ENCODE measurements at regions not wholly inside any gene's neighbourhood (a gene's known extent, or its start where the extent isn't known, plus 50 kb on each side); places are given as distances from the start of the nearest gene placed in this dataset.

DNA sequence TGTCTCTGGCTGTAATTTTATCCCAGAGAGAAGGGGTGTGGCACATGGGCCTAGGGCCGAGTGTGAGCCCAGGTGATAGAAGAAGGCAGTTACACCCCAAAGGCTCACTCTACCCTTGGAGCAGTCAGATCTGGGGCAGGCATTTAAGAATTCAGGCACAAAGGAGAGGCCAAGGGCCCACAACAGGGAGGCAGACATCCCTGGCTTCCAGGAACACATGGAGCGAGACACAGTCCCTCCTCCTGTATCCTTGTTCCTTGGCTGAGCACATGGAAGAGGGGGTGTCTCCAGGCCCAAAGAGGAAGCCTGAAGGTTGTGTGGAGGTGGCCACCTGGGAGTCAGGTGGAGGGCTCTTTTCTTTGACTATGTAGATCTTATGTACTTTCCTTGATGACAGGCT, 286.2 kb downstream of the RPS24 start:
- DNase-seq (ENCODE audit: low spot score), result no peak

DNA sequence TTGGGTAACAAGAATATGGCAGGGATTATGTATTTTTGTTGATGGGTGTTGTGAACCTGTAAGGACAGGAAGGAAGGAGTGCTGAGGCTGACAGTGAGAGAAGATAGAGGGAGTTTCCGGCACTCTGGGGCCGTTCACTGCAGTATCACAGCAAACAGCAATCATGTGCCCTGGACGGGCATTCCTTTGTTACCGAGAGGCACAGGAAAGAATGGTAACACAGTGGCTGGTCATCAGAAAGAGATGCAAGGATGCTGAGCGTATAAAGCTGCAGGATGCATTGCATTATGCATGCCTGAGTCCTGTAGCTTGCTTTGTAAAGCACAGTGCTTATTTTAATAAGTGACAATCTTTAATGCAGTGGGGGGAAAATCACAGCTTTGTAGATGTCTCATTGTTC, 286.8 kb downstream of the RPS24 start:
- DNase-seq (ENCODE audit: low spot score), result no peak

DNA sequence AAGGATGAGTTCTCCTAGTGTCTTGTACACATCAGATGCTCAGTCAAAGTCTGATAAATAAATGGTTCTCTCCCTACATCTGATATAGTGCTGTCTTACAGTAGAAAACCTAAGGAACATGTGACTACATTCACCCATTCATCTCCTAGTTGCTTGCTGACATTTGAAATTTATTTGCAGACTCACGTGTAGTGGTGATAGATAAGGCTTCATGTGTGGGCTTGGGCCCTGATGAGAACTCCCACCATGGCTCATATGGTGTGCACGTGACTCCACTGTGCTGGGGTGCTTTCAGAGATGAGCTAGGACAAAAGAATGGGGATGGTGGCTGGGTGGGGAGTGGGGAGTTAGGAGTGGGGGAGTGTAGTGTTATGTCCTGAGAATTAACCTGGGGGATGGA, 287.3 kb downstream of the RPS24 start:
- DNase-seq (ENCODE audit: low spot score), result no peak

DNA sequence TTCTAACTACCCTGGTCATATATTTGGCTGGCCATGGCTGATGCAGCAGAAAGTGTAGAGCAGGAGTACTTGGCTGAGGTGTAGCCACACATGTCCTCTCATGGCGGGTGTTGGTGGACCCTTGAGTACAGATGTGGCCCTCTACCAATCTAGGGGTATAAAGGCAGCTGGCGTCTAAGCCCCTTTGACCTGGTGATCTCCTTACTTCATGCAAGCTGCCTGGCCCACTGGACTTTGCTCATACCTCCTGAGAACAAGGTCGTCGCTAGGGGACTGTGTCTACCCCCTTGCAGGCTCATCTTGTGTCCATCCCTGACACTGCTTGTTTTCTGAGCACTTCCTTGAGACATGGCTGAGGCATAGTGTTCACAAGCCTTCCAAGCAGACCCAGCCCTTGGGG, 287.8 kb downstream of the RPS24 start:
- DNase-seq (ENCODE audit: low spot score), result no peak

DNA sequence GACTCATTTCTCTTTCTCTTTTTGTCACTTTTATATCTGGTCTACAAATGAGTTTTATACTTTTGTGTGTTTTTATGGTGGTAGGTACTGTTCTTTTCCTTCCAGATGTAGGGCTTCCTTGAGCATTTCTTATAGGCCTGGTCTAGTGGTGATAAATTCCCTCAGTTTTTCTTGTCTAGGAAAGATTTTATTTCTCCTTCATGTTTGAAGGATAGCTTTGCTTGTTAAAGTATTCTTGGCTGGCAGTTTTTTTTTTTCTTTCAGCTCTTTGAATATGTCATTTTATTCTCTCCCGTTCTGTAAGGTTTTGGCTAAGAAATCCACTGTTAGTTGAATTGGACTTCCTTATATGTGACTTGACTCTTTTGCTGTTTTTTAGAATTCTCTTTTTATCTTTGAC, 292.7 kb downstream of the RPS24 start:
- no peak for DNase-seq (ENCODE audit: low spot score)

DNA sequence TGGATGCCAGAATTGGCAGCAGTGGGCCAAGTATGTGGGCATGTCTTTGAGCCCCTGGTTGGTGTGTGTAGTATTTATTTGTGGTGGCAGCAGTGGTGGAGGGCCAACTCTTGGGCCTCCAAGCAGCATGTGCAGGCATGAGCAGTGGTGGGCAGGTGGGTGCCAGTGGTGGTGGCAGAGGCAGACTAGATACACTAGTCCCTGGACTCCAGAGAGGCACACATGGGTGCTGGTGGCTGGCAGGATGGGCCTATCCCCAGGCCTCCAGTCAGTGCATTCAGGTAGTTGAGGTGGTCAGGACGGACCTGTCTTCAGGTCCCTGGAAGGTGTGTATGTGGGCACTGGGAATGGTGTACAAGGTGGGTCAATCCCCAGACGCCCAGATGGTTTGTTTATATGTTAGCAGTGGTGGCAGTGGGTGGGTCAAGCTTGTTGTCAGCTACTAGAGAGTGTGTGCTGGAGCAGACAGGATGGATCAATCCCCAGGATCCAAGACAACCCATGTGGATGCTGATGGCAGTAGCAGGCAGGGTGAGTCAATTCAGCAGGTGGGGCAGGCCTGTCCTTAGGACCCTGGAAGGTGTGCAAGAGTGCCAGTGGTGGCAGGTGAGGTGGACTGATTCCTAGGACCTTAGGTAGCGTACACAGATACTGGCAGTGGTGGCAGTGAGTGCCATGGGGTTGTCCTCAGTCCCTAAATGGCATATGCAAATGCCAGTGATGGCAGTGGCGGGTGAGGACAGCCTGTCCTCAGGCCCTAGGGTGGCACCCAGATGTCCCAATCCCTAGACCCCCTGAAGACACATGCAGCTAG, 294.3 kb downstream of the RPS24 start:
- DNase-seq (ENCODE audit: low spot score), result no peak

DNA sequence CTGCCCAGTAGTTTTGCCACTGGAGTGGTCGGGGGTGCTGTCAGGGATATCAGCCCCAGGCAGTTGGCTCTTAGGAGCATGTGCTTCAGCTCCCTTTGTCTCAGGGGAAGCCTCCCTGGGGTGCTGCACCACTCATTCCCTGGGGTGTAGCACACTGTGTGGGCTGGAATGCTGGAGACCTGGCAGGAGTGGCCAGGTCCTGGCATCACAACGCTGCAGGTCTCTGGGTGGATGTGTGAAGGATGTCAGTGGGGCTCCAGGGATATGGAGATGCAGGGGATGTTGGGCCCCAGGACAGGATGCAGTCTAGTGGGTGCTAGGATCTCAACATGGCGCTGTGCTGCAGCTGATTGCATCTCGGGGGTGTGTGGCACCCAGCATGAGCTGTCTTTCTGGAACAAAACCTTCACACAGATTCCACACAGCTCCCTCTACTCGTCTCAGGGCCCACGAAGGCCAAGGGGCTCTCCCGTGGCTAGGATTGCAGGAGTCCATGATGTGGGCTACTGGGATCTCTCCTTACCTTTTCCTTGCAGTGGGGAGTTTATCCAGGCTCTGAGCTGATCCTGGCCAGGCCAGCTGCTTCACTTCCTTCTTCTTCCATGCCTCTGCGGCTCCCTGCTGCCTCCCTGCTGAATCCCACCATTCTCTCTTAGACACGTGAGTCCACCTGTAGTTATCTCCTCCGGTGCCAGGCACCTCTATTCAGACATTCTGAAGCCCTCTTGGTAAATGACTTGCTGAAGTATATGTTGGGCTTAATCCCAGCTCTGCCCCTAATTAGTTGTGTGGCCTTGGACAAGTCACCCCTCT, 295.1 kb downstream of the RPS24 start:
- no peak for DNase-seq (ENCODE audit: low spot score)

DNA sequence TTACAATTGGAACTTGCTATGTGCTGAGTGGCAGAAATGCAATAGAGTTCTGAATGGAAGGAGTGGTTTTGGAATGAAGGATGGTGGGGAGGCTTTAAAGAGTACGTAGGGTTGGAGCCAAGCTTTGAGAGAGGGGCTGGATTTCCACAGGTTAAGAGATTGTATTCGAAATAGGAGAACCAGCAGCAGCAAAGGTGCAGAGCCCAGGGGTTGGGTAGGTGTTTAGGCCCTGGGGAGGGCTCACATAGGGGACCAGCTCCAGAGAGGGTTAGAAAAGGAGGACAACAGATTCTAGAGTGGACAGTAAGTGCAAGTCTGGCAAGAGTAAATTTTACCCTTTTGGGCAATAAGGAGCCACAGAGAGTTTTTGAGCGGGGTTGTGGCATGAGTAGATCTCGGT, 297.2 kb downstream of the RPS24 start:
- DNase-seq (ENCODE audit: low spot score), result no peak

DNA sequence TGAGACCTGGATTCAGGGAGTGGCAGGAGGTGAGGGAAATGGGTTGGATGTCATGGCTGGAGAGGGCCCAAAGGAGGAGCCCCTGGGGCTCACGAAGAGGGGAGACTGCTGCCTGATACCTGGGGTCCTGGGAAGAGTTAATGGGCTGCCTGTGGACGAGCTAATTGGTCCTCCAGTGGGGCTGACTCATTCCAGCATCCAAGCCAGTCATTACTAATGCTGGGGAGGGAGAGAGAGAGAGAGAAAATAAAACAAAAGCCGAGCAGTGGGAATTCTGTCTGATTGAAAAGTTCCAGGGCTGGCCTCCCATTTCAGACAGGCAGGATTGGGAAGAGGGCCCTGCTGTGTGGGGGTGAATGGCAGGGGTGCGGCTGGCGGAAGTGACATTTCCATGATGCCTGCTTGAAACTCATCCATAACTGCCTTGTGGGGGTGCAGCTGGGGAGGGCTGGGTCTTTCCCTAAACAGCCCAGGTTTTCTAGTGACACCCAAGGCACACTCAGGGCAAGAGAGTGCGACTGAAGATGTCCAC, 297.8 kb downstream of the RPS24 start:
- no peak for DNase-seq (ENCODE audit: low spot score)

DNA sequence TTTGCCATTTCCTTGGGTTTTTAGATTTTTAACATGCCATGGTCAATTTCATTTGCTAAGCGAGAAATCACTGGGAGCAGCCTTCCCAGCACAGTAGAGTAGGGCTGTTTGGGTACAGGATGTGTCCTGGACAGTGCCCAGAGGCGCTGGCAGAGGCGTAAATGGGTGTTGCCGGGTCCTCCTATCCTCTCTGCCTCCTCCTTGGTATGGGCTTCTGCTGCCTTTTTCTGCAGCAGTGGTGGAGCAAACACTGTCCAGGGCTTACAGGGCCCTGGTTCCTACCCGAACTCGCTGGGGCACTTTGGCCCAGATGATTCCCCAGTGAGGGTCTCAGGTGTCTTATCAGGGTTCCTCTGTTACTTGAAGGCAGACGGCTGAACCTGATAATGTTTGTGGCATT, 298.3 kb downstream of the RPS24 start:
- DNase-seq (ENCODE audit: low spot score), result no peak

DNA sequence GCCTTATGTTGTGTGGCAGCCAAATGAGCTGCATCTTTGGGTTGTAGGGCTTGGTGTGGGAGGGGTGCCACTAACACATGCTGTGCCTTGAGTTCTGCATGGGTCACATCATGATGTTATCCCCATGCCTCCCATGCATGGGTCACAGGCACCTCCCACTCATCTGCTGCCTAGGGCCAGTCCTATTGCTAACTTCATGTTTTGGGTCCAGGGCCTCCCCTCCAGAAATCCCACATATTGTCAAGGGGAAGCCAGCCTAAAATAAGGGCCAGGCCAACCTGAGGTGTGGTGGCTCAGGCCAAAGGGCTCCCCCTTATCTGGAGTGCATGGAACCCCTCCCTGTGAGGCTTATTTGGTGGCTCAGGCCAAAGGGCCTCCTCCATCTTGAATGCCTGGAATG, 299.0 kb downstream of the RPS24 start:
- no peak for DNase-seq (ENCODE audit: low spot score)

DNA sequence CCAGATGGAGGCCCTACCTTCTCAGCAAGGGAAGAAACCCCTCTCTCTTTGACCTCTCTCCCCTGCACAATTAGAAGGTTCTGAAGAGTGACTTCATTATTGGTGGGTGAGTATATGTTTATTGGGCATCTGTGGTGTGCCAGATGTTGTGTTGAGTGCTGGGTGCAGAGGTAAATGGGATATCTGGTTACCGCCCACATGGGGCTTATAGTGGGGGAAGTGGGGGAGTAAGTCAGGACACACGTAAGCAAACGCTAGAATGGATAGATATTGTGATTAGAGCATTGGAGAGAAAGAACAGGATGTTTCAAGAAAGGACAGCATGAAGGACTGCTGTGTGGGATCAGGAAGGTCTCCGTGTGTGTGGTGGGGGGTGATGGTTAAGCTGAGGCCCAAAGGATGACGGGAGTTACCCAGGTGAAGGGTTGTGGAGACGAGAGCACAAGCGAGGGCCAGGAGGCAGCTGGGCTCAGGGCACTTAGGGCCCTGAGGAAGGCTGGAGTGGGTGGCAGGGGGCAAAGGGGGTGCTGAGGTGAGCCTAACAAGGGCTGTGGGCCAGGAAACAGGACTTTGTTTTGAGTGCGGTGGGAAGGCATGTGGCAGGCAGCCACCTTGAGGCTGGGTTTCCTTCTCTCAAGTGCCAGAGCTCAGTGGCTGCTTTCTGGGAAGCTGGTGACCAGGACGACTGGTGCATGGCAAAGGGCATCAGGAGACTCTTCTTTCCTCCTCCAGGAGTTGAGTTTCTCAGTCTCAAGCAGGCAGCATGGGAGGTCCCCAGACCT, 299.9 kb downstream of the RPS24 start:
- DNase-seq (ENCODE audit: low spot score), result no peak

DNA sequence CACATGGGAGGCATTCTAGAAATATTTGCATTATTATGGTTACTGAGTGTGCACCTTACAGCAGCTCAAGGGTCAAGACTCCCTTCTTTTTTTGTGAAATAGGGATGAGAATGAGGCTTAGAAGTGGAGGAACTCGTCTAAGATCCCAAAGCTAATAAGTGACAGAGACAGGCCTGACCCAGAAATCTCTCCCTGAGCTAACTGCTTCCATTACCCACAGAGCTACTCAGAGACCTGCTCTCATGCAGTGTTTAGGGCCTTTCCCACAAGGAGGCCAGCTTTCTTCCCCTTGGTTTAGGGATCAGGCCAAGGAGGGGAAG, 301.7 kb downstream of the RPS24 start:
- DNase-seq (ENCODE audit: low spot score), result no peak

DNA sequence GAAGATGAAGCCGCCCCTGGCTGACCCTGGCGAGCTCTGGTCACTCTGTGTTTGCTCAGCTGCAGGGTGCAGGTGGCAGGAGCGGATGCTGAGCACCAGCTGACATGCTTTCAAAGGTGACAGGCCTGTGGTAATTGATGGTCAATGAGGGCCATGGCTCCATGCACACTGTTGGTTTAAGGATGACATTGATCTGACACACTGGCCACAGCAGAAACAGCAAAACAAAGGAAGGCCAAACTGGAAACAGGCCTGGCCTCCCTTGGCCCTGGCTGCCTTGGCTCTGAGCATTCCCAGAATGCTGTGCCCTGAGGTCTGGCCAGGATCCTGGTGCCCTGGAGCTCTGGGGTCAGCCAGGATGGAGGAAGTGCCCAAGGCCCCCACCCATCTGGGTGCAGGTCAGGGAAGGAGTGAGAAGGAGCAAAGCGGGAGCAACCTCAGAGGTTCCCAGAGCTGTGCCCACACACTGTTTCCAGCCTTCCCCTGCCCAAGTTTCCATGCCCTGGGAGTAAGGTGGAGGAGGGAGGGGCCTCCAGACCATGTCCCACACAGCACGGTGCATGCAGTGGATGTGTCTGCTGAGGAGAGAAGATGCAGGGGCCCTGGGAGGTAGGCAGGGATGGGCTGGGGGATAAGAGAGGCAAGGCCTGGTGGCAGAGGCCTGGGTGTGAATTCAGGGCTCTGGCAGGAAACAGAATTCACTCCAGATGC, 302.2 kb downstream of the RPS24 start:
- DNase-seq (ENCODE audit: low spot score), result peak; percentile 33

DNA sequence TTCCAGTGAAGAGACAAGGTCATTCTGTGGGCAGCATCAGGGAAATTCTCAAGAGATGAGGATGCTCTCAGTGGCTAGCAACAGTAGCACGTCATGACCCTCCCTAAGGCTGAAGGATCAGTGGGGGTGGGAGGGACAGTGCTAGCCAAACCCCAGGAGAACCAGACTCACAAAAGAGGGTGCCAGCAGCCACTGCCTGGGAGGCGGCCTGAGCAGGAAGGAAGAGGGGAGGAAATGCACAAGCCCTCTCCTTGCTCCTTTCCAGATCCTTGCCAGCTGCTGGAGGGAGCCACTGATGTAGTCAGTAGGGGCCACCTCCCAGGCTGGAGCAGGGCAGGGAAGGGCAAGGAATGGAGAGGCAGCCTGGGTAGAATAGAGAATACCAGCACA, 302.7 kb downstream of the RPS24 start:
- DNase-seq (ENCODE audit: low spot score), result no peak

DNA sequence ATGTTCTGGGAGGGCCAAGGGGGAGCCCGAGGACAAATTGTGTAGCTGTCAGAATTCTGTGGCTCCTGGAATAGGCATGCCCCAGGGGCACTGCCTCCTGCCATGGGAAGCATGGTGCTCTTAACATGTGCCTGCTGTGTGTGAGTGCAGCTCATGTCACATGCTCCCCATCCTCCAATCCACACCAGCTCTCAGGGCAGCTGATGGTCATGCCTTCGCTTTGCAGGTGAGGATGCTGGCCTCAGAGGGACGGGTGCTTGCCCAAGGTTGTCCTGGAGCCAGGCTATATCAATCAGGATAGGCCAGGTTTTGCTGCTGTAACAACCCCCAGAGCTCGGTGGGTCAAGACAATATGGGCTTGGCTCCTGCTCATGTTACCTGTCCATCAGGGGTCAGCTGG, 303.4 kb downstream of the RPS24 start:
- DNase-seq (ENCODE audit: low spot score), result no peak

DNA sequence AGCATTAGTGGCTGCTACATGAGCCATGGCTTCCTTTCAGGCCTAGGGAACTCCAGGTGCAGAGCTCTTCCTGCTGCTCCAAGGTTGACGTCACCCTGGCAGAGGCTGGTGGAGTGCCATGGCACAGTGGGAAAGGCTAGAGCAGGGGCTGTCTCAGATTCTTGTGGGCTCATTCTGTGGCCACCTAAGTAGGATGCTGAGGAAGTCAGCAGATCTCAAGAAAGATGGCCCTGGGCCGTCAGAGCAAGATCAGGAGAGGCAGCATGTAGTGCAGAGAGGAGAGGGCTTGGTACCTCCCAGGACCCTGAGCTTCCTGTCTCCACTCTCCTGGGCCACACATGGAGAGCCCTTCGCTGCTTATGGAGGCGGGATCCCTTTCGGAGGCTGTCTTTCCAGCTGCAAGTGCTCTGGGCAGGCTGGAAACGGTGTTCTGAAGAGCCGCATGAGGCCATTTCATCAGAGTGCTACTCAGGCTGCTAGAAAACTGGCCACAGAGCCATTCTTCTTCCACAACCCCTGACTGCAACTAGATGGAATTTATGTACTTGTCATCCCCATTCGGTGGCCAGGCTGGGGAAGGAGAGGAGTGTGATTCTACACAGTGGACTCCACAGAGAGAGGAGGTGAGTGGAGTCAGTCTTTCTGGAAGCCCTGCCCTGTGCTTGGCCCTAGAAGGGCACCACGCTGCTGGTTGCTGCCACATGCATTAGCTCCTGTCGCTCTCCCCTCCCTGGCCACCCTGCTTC, 304.2 kb downstream of the RPS24 start:
- no peak for DNase-seq (ENCODE audit: low spot score)

DNA sequence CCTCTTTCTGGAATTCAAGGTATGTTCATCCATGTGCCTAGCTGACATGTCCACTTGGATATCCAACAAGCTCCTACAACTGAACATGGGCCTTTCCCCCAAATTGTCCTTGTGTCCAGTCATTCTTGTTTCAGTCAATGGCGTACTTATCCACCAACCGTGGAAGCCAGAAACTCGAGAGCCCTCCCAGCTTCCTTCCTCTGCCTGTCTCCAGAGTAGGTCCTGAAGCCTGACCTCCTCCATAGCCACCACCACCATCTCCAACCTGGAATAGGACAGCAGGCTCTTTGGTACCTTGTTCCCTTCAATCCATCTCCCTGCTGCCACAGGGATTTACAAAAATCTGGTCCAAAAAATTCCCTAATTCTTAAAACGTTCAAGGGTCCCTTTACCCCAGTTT, 305.1 kb downstream of the RPS24 start:
- DNase-seq (ENCODE audit: low spot score), result no peak

DNA sequence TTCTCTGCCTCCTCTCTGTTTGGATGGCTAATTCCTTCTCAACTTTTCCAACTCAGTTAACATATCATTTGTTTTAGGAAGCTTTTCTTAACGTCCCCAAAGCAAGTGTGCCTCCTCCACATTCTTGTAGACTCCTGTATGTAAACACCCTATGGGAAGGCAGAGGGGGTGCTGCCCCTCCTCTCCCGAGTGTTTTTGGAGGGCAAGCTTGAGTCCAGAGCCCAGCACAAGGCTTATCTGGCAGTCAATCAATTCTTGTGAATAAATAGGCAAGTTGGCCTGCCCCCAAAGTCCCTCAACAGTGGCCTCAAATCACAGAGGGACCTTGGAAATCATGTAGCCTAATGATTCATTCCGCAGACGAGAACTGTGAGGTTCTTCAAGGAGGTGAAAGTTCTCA, 305.6 kb downstream of the RPS24 start:
- peak; percentile 46 for DNase-seq (ENCODE audit: low spot score)

DNA sequence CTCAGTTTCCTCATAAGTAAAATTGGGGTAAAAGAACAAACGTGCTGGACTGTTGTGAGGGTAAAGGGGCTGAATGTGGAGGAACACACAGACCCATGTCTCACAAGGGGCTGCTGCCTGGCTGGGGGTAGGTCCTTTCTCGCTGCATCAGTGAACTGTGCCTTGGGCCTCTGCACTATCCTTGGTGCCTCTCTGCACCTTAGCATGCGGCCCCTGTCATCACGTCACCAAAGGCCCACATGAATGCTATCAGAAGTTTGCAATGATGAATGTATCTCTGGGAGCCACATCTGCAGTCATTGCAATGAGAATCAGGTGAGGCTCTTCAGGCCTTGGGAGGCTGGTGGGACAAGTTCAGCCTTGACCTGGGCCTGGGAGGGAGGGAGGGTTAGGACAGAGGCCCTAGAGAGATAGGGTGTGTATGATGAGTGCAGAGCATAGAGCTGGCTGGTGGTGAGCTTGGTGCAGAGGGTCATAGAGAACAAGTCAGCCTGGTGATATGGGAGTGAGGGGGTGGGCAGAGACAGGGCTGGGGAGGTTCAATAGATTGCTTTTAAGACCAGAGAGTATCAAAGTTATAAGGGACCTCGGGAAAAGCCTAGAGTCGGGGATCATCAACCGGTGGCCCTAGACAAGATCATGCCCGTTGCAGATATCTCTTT, 308.4 kb downstream of the RPS24 start:
- no peak for DNase-seq (ENCODE audit: low spot score)

Data from putamen (tissue), 1 donor.